HEK293 (cell line): ENCODE measurements at regions not wholly inside any gene's neighbourhood (a gene's known extent, or its start where the extent isn't known, plus 50 kb on each side); places are given as distances from the start of the nearest gene placed in this dataset.

Experiments
- CTCF ChIA-PET: fragments of 350-600 bp; formaldehyde crosslinking; extraction: SDS; loops from one replicate; lab custom pipeline; 2021; ENCODE audit warnings: antibody characterized with exemption; lab: Yijun Ruan, JAX
- POLR2A ChIA-PET: fragments of 300-600 bp; formaldehyde crosslinking; extraction: SDS; loops from one replicate; lab custom pipeline; 2020; ENCODE audit warnings: antibody characterized with exemption, inconsistent platforms; lab: Yijun Ruan, JAX
- H3K27ac ChIP-seq: fragments of 200-500 bp; sonication (Bioruptor generic); 2 replicates; pipeline ENCODE4 v1.5.1; 2014; ENCODE audit warnings: low read depth, low read length, control low read depth, inconsistent platforms; ENCODE audit errors: extremely low read depth
- H3K36me3 ChIP-seq, 2 experiments: fragments of 200-500 bp in 1 of 2; sonication (Bioruptor generic) in 1 of 2; 1 replicate in 1 of 2; 2 replicates in 1 of 2; pipeline ENCODE4 v1.5.1; 2014 to 2017; ENCODE audit warnings: inconsistent platforms in 2 of 2, low read length in 2 of 2; ENCODE audit not compliant: control insufficient read depth in 2 of 2, insufficient read depth in 1 of 2
- H3K4me1 ChIP-seq: fragments of 200-500 bp; sonication (Bioruptor generic); 2 replicates; pipeline ENCODE4 v1.5.1; 2014; ENCODE audit warnings: mild to moderate bottlenecking, low read length, inconsistent platforms; ENCODE audit not compliant: control insufficient read depth, insufficient read depth
- H3K4me3 ChIP-seq: 2 replicates; pipeline ENCODE4 v1.5.1; 2011; ENCODE audit warnings: low read depth, mild to moderate bottlenecking, control low read depth, low read length, moderate library complexity
- H3K9me3 ChIP-seq: fragments of 200-500 bp; sonication (Bioruptor generic); 2 replicates; pipeline ENCODE4 v1.5.1; 2014; ENCODE audit warnings: low read depth, low read length, inconsistent platforms; ENCODE audit not compliant: control insufficient read depth, insufficient read depth
- GFI1B ChIP-seq: fragments of 450-650 bp; formaldehyde crosslinking; IDR thresholded peaks from 2 replicates; pipeline ENCODE4 v1.5.1; 2016; ENCODE audit warnings: missing biosample characterization, missing genetic modification characterization
- GLIS1 ChIP-seq: fragments of 450-650 bp; formaldehyde crosslinking; IDR thresholded peaks from 2 replicates; pipeline ENCODE4 v1.5.1; 2016; ENCODE audit warnings: missing biosample characterization, missing genetic modification characterization
- KLF7 ChIP-seq: fragments of 450-650 bp; formaldehyde crosslinking; IDR thresholded peaks from 2 replicates; pipeline ENCODE4 v1.5.1; 2016; ENCODE audit warnings: missing biosample characterization, missing genetic modification characterization, borderline replicate concordance
- OSR2 ChIP-seq: fragments of 450-650 bp; formaldehyde crosslinking; IDR thresholded peaks from 2 replicates; pipeline ENCODE4 v1.5.1; 2016; ENCODE audit warnings: missing biosample characterization, missing genetic modification characterization
- ZNF10 ChIP-seq: fragments of 450-650 bp; formaldehyde crosslinking; IDR thresholded peaks from 2 replicates; pipeline ENCODE4 v1.5.1; 2017; ENCODE audit warnings: missing biosample characterization, missing genetic modification characterization
- ZNF211 ChIP-seq: fragments of 450-650 bp; formaldehyde crosslinking; IDR thresholded peaks from 2 replicates; pipeline ENCODE4 v1.5.1; 2016; ENCODE audit warnings: low read depth, missing biosample characterization, missing genetic modification characterization
- ZNF274 ChIP-seq, 2 experiments: fragments of 200-500 bp in 1 of 2; fragments of 450-650 bp in 1 of 2; sonication (Bioruptor generic) in 1 of 2; formaldehyde crosslinking in 1 of 2; IDR thresholded peaks; 2 replicates each; pipeline versions ENCODE4 v1.5.1 to v1.6.1; 2014 to 2016; ENCODE audit warnings: borderline replicate concordance in 1 of 2, inconsistent platforms in 1 of 2, low read length in 1 of 2, missing biosample characterization in 1 of 2, missing genetic modification characterization in 1 of 2
- ZNF37A ChIP-seq: fragments of 450-650 bp; IDR thresholded peaks from 2 replicates; pipeline ENCODE4 v1.5.1; 2018; ENCODE audit warnings: missing biosample characterization, missing genetic modification characterization
- ZNF416 ChIP-seq: fragments of 450-650 bp; formaldehyde crosslinking; IDR thresholded peaks from 2 replicates; pipeline ENCODE4 v1.5.1; 2016; ENCODE audit warnings: missing biosample characterization, missing genetic modification characterization
- ZNF529 ChIP-seq: fragments of 450-650 bp; formaldehyde crosslinking; IDR thresholded peaks from 2 replicates; pipeline ENCODE4 v1.5.1; 2017; ENCODE audit warnings: missing genetic modification characterization, missing biosample characterization; ENCODE audit not compliant: insufficient replicate concordance
- ZNF544 ChIP-seq: fragments of 450-650 bp; formaldehyde crosslinking; IDR thresholded peaks from 2 replicates; pipeline ENCODE4 v1.5.0; 2017; ENCODE audit warnings: missing biosample characterization, missing genetic modification characterization
- ZNF548 ChIP-seq: fragments of 450-650 bp; formaldehyde crosslinking; IDR thresholded peaks from 2 replicates; pipeline ENCODE4 v1.5.1; 2016; ENCODE audit warnings: missing biosample characterization, missing genetic modification characterization
- ZNF596 ChIP-seq: fragments of 450-650 bp; IDR thresholded peaks from 2 replicates; pipeline ENCODE4 v1.5.0; 2018; ENCODE audit warnings: missing biosample characterization, mild to moderate bottlenecking, missing genetic modification characterization, moderate library complexity
- ZNF623 ChIP-seq: fragments of 450-650 bp; formaldehyde crosslinking; IDR thresholded peaks from 2 replicates; pipeline ENCODE4 v1.5.1; 2016; ENCODE audit warnings: missing biosample characterization, missing genetic modification characterization
- ZNF707 ChIP-seq: fragments of 450-650 bp; formaldehyde crosslinking; IDR thresholded peaks from 2 replicates; pipeline ENCODE4 v1.5.1; 2016; ENCODE audit warnings: missing biosample characterization, missing genetic modification characterization
- ZNF747 ChIP-seq: fragments of 450-650 bp; formaldehyde crosslinking; IDR thresholded peaks from 2 replicates; pipeline ENCODE4 v1.5.1; 2016; ENCODE audit warnings: missing biosample characterization, missing genetic modification characterization
- ZNF792 ChIP-seq: fragments of 450-650 bp; formaldehyde crosslinking; IDR thresholded peaks from 2 replicates; pipeline ENCODE4 v1.5.1; 2016; ENCODE audit warnings: missing biosample characterization, missing genetic modification characterization
- TF ChIP-seq, protein P1 (sequence below): fragments of 450-650 bp; formaldehyde crosslinking; IDR thresholded peaks from 2 replicates; pipeline ENCODE4 v1.5.1; 2016; ENCODE audit warnings: missing biosample characterization, missing genetic modification characterization
- TF ChIP-seq, protein P2 (sequence below): fragments of 450-650 bp; formaldehyde crosslinking; IDR thresholded peaks from 2 replicates; pipeline ENCODE4 v1.5.1; 2016; ENCODE audit warnings: missing biosample characterization, missing genetic modification characterization
- TF ChIP-seq, protein P3 (sequence below): fragments of 450-650 bp; formaldehyde crosslinking; conservative IDR thresholded peaks from 2 replicates; pipeline ENCODE4 v1.5.1; 2016; ENCODE audit warnings: low read depth, missing biosample characterization, missing genetic modification characterization
- TF ChIP-seq, protein P4 (sequence below): fragments of 450-650 bp; formaldehyde crosslinking; IDR thresholded peaks from 2 replicates; pipeline ENCODE4 v1.5.1; 2016; ENCODE audit warnings: missing biosample characterization, missing genetic modification characterization
- TF ChIP-seq, protein P5 (sequence below): fragments of 450-650 bp; formaldehyde crosslinking; IDR thresholded peaks from 2 replicates; pipeline ENCODE4; 2016; ENCODE audit warnings: missing biosample characterization, missing genetic modification characterization
- TF ChIP-seq, protein P6 (sequence below): fragments of 450-650 bp; IDR thresholded peaks from 2 replicates; pipeline ENCODE4 v1.5.1; 2018; ENCODE audit warnings: missing biosample characterization, mild to moderate bottlenecking, missing genetic modification characterization
- TF ChIP-seq, protein P7 (sequence below): fragments of 450-650 bp; formaldehyde crosslinking; IDR thresholded peaks from 2 replicates; pipeline ENCODE4 v1.5.1; 2016; ENCODE audit warnings: missing biosample characterization, missing genetic modification characterization

DNA sequence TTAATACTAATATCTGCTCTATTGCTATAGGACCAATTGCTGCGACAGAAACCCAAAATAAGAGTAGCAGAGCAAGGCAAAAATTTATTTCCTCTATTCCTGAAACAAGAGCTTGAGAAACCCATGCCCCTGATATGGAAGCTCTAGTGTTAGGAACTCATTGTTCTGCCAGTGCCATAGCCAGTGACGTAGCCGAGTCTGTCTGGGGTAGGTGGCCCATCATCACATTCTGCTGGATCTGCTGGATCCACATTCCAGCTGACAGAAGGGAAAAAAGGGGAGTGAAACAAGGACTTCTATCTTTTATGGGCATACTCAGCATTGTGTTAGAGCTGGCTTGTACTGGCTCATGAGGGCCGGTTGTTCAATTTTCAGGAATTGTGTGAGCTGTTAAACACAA lies 248.9 kb upstream of the MON1B start (continued):
- TF ChIP-seq OSR2 (no peak), KLF7 (tag by site-specific recombination) (no peak), ZNF10 (tag by site-specific recombination) (no peak)
- TF ChIP-seq, protein P1, sequence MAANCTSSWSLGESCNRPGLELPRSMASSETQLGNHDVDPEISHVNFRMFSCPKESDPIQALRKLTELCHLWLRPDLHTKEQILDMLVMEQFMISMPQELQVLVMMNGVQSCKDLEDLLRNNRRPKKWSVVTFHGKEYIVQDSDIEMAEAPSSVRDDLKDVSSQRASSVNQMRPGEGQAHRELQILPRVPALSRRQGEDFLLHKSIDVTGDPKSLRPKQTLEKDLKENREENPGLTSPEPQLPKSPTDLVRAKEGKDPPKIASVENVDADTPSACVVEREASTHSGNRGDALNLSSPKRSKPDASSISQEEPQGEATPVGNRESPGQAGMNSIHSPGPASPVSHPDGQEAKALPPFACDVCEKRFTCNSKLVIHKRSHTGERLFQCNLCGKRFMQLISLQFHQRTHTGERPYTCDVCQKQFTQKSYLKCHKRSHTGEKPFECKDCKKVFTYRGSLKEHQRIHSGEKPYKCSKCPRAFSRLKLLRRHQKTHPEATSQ (tag by site-specific recombination) = no peak

DNA sequence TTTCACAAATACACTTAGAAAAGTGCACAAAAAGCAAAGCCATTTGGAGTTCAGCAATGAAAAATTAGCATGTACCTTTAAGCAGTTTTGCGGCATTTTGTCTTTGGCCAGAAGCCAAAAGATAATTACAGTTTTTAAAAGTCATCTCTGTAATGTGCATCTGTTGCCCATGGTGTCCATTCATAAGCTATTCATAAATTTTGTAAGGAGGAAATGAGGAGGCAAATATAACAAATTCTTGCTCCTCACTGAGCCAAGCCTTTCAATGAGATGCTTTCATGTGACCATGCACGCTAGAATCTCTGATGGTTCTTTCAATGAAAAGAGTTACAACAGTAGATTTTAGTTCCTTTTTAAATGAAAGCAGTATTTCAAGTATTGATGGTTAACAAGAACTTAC lies 247.1 kb upstream of the MON1B start:
- POLR2A ChIA-PET = interaction anchor here (0.7 kb wide), 1 partner anchor 19 kb away, joined by 3 read pairs; no protein-coding TSS in a partner anchor
- no peaks in the 10 kb centered on the region for H3K4me1 ChIP-seq
- no peaks in the 10 kb centered on the region for H3K9me3 ChIP-seq
- no peak overlapping the region for H3K27ac ChIP-seq
- H3K36me3 ChIP-seq = no peaks in the 10 kb centered on the region
- no peak overlapping the region for H3K4me3 ChIP-seq
- TF ChIP-seq, protein P2, sequence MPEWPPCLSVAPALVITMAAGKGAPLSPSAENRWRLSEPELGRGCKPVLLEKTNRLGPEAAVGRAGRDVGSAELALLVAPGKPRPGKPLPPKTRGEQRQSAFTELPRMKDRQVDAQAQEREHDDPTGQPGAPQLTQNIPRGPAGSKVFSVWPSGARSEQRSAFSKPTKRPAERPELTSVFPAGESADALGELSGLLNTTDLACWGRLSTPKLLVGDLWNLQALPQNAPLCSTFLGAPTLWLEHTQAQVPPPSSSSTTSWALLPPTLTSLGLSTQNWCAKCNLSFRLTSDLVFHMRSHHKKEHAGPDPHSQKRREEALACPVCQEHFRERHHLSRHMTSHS (tag by site-specific recombination) = no peak
- no peak for TF ChIP-seq ZNF37A
- no peak for TF ChIP-seq ZNF707 (tag by site-specific recombination)
- TF ChIP-seq GLIS1 (tag by site-specific recombination) = no peak
- TF ChIP-seq ZNF274 (IDR thresholded peaks at IDR 0.05; ENCODE audit: low read length) = no peak
- TF ChIP-seq ZNF274 (tag by site-specific recombination; IDR thresholded peaks at IDR 0.05; ENCODE audit: borderline replicate concordance) = no peak
- TF ChIP-seq, protein P3, sequence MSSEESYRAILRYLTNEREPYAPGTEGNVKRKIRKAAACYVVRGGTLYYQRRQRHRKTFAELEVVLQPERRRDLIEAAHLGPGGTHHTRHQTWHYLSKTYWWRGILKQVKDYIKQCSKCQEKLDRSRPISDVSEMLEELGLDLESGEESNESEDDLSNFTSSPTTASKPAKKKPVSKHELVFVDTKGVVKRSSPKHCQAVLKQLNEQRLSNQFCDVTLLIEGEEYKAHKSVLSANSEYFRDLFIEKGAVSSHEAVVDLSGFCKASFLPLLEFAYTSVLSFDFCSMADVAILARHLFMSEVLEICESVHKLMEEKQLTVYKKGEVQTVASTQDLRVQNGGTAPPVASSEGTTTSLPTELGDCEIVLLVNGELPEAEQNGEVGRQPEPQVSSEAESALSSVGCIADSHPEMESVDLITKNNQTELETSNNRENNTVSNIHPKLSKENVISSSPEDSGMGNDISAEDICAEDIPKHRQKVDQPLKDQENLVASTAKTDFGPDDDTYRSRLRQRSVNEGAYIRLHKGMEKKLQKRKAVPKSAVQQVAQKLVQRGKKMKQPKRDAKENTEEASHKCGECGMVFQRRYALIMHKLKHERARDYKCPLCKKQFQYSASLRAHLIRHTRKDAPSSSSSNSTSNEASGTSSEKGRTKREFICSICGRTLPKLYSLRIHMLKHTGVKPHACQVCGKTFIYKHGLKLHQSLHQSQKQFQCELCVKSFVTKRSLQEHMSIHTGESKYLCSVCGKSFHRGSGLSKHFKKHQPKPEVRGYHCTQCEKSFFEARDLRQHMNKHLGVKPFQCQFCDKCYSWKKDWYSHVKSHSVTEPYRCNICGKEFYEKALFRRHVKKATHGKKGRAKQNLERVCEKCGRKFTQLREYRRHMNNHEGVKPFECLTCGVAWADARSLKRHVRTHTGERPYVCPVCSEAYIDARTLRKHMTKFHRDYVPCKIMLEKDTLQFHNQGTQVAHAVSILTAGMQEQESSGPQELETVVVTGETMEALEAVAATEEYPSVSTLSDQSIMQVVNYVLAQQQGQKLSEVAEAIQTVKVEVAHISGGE (tag by site-specific recombination) = no peak
- TF ChIP-seq, protein P4, sequence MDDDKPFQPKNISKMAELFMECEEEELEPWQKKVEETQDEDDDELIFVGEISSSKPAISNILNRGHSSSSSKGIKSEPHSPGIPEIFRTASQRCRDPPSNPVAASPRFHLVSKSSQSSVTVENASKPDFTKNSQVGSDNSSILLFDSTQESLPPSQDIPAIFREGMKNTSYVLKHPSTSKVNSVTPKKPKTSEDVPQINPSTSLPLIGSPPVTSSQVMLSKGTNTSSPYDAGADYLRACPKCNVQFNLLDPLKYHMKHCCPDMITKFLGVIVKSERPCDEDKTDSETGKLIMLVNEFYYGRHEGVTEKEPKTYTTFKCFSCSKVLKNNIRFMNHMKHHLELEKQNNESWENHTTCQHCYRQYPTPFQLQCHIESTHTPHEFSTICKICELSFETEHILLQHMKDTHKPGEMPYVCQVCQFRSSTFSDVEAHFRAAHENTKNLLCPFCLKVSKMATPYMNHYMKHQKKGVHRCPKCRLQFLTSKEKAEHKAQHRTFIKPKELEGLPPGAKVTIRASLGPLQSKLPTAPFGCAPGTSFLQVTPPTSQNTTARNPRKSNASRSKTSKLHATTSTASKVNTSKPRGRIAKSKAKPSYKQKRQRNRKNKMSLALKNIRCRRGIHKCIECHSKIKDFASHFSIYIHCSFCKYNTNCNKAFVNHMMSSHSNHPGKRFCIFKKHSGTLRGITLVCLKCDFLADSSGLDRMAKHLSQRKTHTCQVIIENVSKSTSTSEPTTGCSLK = no peak
- TF ChIP-seq ZNF416 = no peak
- TF ChIP-seq ZNF529 (tag by site-specific recombination) = no peak
- TF ChIP-seq, protein P5, sequence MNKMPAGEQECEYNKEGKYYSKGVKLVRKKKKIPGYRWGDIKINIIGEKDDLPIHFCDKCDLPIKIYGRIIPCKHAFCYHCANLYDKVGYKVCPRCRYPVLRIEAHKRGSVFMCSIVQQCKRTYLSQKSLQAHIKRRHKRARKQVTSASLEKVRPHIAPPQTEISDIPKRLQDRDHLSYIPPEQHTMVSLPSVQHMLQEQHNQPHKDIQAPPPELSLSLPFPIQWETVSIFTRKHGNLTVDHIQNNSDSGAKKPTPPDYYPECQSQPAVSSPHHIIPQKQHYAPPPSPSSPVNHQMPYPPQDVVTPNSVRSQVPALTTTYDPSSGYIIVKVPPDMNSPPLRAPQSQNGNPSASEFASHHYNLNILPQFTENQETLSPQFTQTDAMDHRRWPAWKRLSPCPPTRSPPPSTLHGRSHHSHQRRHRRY (tag by site-specific recombination) = no peak
- TF ChIP-seq, protein P6, sequence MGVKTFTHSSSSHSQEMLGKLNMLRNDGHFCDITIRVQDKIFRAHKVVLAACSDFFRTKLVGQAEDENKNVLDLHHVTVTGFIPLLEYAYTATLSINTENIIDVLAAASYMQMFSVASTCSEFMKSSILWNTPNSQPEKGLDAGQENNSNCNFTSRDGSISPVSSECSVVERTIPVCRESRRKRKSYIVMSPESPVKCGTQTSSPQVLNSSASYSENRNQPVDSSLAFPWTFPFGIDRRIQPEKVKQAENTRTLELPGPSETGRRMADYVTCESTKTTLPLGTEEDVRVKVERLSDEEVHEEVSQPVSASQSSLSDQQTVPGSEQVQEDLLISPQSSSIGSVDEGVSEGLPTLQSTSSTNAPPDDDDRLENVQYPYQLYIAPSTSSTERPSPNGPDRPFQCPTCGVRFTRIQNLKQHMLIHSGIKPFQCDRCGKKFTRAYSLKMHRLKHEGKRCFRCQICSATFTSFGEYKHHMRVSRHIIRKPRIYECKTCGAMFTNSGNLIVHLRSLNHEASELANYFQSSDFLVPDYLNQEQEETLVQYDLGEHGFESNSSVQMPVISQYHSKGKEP = no peak
- TF ChIP-seq ZNF747 = no peak
- TF ChIP-seq, protein P7, sequence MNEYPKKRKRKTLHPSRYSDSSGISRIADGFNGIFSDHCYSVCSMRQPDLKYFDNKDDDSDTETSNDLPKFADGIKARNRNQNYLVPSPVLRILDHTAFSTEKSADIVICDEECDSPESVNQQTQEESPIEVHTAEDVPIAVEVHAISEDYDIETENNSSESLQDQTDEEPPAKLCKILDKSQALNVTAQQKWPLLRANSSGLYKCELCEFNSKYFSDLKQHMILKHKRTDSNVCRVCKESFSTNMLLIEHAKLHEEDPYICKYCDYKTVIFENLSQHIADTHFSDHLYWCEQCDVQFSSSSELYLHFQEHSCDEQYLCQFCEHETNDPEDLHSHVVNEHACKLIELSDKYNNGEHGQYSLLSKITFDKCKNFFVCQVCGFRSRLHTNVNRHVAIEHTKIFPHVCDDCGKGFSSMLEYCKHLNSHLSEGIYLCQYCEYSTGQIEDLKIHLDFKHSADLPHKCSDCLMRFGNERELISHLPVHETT (tag by site-specific recombination) = no peak
- no peak for TF ChIP-seq GFI1B (tag by site-specific recombination)
- TF ChIP-seq ZNF544 (tag by site-specific recombination) = no peak
- no peak for TF ChIP-seq ZNF623 (tag by site-specific recombination)
- TF ChIP-seq ZNF792 (tag by site-specific recombination) = no peak
- TF ChIP-seq ZNF211 (tag by site-specific recombination) = no peak
- TF ChIP-seq ZNF548 = no peak
- TF ChIP-seq ZNF596 (tag by site-specific recombination) = no peak
- CTCF ChIA-PET = no interaction called here
